HepG2 (cell line): ENCODE measurements at regions not wholly inside any gene's neighbourhood (a gene's known extent, or its start where the extent isn't known, plus 50 kb on each side); places are given as distances from the start of the nearest gene placed in this dataset.

Source experiments
- ATAC-seq: fragments of 200-7000 bp; cut with Tn5 transposase; 3 replicates; pipeline ENCODE4 v1.9.1; 2020; ENCODE audit warnings: mild to moderate bottlenecking, moderate library complexity
- BruUV-seq: library from RNA; stranded (reverse); fragments of 400-500 nt; replicated peaks from 2 replicates; lab custom pipeline; 2021; lab: Mats Ljungman, UMichigan
- CTCF ChIA-PET: fragments of 300-600 bp; formaldehyde crosslinking; extraction: SDS; loops from one replicate; lab custom pipeline; 2021; ENCODE audit warnings: low total read pairs, inconsistent platforms, low intra/inter-chr PET ratio; lab: Yijun Ruan, JAX
- POLR2A ChIA-PET: fragments of 350-600 bp; sonication (Branson Sonifier 250); formaldehyde crosslinking; loops from one replicate; lab custom pipeline; 2020; ENCODE audit warnings: antibody characterized with exemption, inconsistent platforms; lab: Yijun Ruan, JAX
- DNase-seq: peaks from one replicate; pipeline ENCODE4 v3.0.0-alpha.2; 2015; ENCODE audit warnings: low spot score
- FAIRE-seq: peaks from 3 replicates; lab custom pipeline; 2011; peaks lifted over from hg19 to GRCh38; lab: Jason Lieb, UNC
- H2AFZ ChIP-seq: one replicate; pipeline ENCODE4 v1.6.1; 2011; ENCODE audit warnings: low read length, inconsistent platforms
- H3K27ac ChIP-seq: fragments of 300-600 bp; 3 replicates; pipeline ENCODE4 v1.8.0; 2011; ENCODE audit warnings: mixed run types, mild to moderate bottlenecking, mixed read lengths, low read length, inconsistent platforms; ENCODE audit not compliant: insufficient read depth; ENCODE audit errors: extremely low read length
- H3K27me3 ChIP-seq, 2 experiments: fragments of 200-600 bp in 1 of 2; 2 replicates in 1 of 2; 3 replicates in 1 of 2; pipeline versions ENCODE4 v1.6.0 to v1.8.0; 2011; ENCODE audit warnings: low read length in 2 of 2, mild to moderate bottlenecking in 2 of 2, moderate library complexity in 2 of 2, inconsistent platforms in 1 of 2; ENCODE audit not compliant: insufficient read depth in 2 of 2, control insufficient read depth in 1 of 2
- H3K36me3 ChIP-seq, 2 experiments: fragments of 200-600 bp in 1 of 2; replicated peaks in 1 of 2; 2 replicates in 1 of 2; 3 replicates in 1 of 2; pipeline versions ENCODE4 v1.5.1 to v1.8.0; 2011; ENCODE audit warnings: low read length in 2 of 2, inconsistent platforms in 1 of 2; ENCODE audit not compliant: insufficient read depth in 2 of 2, control insufficient read depth in 1 of 2
- H3K4me1 ChIP-seq: 2 replicates; pipeline ENCODE4 v1.5.1; 2012; ENCODE audit warnings: low read length, inconsistent platforms; ENCODE audit not compliant: insufficient read depth
- H3K4me2 ChIP-seq: 2 replicates; pipeline ENCODE4 v1.6.0; 2011; ENCODE audit warnings: low read depth, low read length, inconsistent platforms
- H3K4me3 ChIP-seq, 3 experiments: fragments of 200-600 bp in 1 of 3; sonication (generic), shearing (Covaris generic) in 1 of 3; replicated peaks in 1 of 3; 2 replicates each; pipeline ENCODE4 v1.5.1; 2011 to 2016; ENCODE audit warnings: low read length in 3 of 3, inconsistent platforms in 2 of 3, low read depth in 2 of 3, mild to moderate bottlenecking in 2 of 3, control low read depth in 1 of 3, mixed read lengths in 1 of 3; ENCODE audit not compliant: insufficient read depth in 1 of 3
- H3K79me2 ChIP-seq: one replicate; pipeline ENCODE4 v1.6.1; 2011; ENCODE audit warnings: low read length, inconsistent platforms; ENCODE audit not compliant: insufficient read depth
- H3K9ac ChIP-seq: 2 replicates; pipeline ENCODE4 v1.6.0; 2011; ENCODE audit warnings: mild to moderate bottlenecking, low read depth, low read length, inconsistent platforms; ENCODE audit not compliant: insufficient read depth
- H3K9me3 ChIP-seq: 2 replicates; pipeline ENCODE4 v1.5.1; 2012; ENCODE audit warnings: mild to moderate bottlenecking, low read length
- H4K20me1 ChIP-seq: 2 replicates; pipeline ENCODE4 v1.6.0; 2011; ENCODE audit warnings: inconsistent platforms, mild to moderate bottlenecking, low read length, moderate library complexity; ENCODE audit not compliant: insufficient read depth
- ARNT2 ChIP-seq: sonication (generic); formaldehyde crosslinking; IDR thresholded peaks from 2 replicates; pipeline ENCODE4 v1.8.0; 2022; ENCODE audit warnings: mild to moderate bottlenecking, low read depth, missing genetic modification reagents, moderate library complexity
- BHLHE40 ChIP-seq: IDR thresholded peaks from 2 replicates; pipeline ENCODE4 v1.6.1; 2011; ENCODE audit warnings: low read length, improper control_type of control experiment
- HDAC2 ChIP-seq: sonication (generic); formaldehyde crosslinking; IDR thresholded peaks from 2 replicates; pipeline ENCODE4 v1.4.0; 2020; ENCODE audit warnings: missing genetic modification reagents
- HOXA5 ChIP-seq: sonication (generic); formaldehyde crosslinking; IDR thresholded peaks from 2 replicates; pipeline ENCODE4 v1.4.0; 2020; ENCODE audit warnings: missing genetic modification reagents
- NFYB ChIP-seq: sonication (generic); formaldehyde crosslinking; IDR thresholded peaks from 2 replicates; pipeline ENCODE4 v1.4.0; 2020; ENCODE audit warnings: missing genetic modification reagents
- NR3C1 ChIP-seq: sonication (generic); formaldehyde crosslinking; IDR thresholded peaks from 2 replicates; pipeline ENCODE4 v1.4.0; 2020; ENCODE audit warnings: missing genetic modification reagents
- PAF1 ChIP-seq: IDR thresholded peaks from 2 replicates; pipeline ENCODE4 v1.6.1; 2016; ENCODE audit warnings: missing genetic modification reagents, missing compliant biosample characterization
- RBAK ChIP-seq: sonication (generic); formaldehyde crosslinking; IDR thresholded peaks from 2 replicates; pipeline ENCODE4 v1.5.1; 2020; ENCODE audit warnings: mild to moderate bottlenecking, missing genetic modification reagents
- RELA ChIP-seq: sonication (generic); formaldehyde crosslinking; IDR thresholded peaks from 2 replicates; pipeline ENCODE4 v1.4.0; 2020; ENCODE audit warnings: missing genetic modification reagents
- RFXAP ChIP-seq: sonication (generic); formaldehyde crosslinking; IDR thresholded peaks from 2 replicates; pipeline ENCODE4 v1.4.0; 2020; ENCODE audit warnings: missing genetic modification reagents, borderline replicate concordance
- SMC3 ChIP-seq: IDR thresholded peaks from 2 replicates; pipeline ENCODE4 v1.6.1; 2011; ENCODE audit warnings: low read length, improper control_type of control experiment
- STAT5B ChIP-seq: sonication (generic); formaldehyde crosslinking; IDR thresholded peaks from 2 replicates; pipeline ENCODE4 v1.4.0; 2020; ENCODE audit warnings: missing genetic modification reagents
- ZNF619 ChIP-seq: sonication (generic); formaldehyde crosslinking; IDR thresholded peaks from 2 replicates; pipeline ENCODE4 v1.4.0; 2020; ENCODE audit warnings: mild to moderate bottlenecking, missing genetic modification reagents
- WGBS: methylation state at CpG from one replicate; pipeline ENCODE4 v1.1.6; 2017; ENCODE audit warnings: low lambda C conversion rate; 5-methylcytosine and 5-hydroxymethylcytosine counted together
- in situ Hi-C: cut with HindIII; loops from 2 replicates; pipeline ENCODE4 v1.10.0; 2017; ENCODE audit warnings: low pct_unique_long_range_greater_than_20kb; ENCODE audit not compliant: extremely low pct_ligation_motif_present
- intact Hi-C: fragments of 100-400 bp; cut with micrococcal nuclease; formaldehyde crosslinking; loops from one replicate; pipeline ENCODE4 v1.10.0; 2022; ENCODE audit not compliant: unreplicated experiment
- TF ChIP-seq, protein P1 (sequence below): sonication (generic); formaldehyde crosslinking; conservative IDR thresholded peaks from 2 replicates; pipeline ENCODE4 v1.5.0; 2020; ENCODE audit warnings: missing genetic modification reagents

DNA sequence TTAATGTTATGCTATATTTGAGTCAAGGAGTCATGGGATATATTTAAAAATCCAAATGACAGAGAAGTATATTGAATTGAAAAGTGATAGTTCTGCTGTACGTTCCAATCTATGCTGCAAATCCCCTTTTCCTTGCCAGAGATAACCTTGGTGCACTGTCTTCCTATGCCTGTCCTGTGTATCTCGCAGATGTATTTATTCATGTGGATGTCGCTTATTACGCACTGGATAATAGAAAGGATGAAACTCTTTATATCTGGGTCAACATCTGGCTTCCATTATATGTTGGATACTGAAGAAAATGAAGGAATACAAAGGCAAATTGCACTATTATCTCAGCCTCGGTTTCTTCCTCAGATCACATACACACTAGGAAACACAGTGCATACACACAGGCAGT is 331.3 kb downstream of the BCKDHB start:
- Histone ChIP-seq H4K20me1 (no peaks in the 10 kb centered on the region), H3K4me1 (peaks cover 23% of the 10 kb centered on the region), H3K36me3 (no peaks in the 10 kb centered on the region), H3K4me2 (no peak overlapping the region), H3K9me3 (no peaks in the 10 kb centered on the region), H3K4me3 (no peak overlapping the region), H3K9ac (no peak overlapping the region), H3K27ac (no peak overlapping the region), H3K79me2 (no peaks in the 10 kb centered on the region), H3K27me3 (no peaks in the 10 kb centered on the region), H2AFZ (no peak overlapping the region)
- TF ChIP-seq RBAK (CRISPR knock-in tag) (no peak), HOXA5 (CRISPR knock-in tag) (no peak), ZNF619 (CRISPR knock-in tag) (no peak), STAT5B (CRISPR knock-in tag) (no peak), SMC3 (no peak), ARNT2 (CRISPR knock-in tag) (no peak), BHLHE40 (no peak), PAF1 (CRISPR knock-in tag) (no peak), NR3C1 (CRISPR knock-in tag) (no peak), NFYB (no peak), HDAC2 (CRISPR knock-in tag) (no peak), RFXAP (no peak), RELA (no peak)
- TF ChIP-seq, protein P1, sequence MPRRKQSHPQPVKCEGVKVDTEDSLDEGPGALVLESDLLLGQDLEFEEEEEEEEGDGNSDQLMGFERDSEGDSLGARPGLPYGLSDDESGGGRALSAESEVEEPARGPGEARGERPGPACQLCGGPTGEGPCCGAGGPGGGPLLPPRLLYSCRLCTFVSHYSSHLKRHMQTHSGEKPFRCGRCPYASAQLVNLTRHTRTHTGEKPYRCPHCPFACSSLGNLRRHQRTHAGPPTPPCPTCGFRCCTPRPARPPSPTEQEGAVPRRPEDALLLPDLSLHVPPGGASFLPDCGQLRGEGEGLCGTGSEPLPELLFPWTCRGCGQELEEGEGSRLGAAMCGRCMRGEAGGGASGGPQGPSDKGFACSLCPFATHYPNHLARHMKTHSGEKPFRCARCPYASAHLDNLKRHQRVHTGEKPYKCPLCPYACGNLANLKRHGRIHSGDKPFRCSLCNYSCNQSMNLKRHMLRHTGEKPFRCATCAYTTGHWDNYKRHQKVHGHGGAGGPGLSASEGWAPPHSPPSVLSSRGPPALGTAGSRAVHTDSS (CRISPR knock-in tag) = no peak
- in situ Hi-C loops (no loop called here), intact Hi-C loops (no loop called here)
- ChIA-PET POLR2A (no interaction called here), CTCF (no interaction called here)
- WGBS = 72% methylated on average over 5 of the region's 5 CpGs
- DNase-seq (no peak), FAIRE-seq (no peak), ATAC-seq (no peak)
- no TSS peak for BruUV-seq
